Nucleus accumbens (tissue), 56 donors: ENCODE measurements at regions not wholly inside any gene's neighbourhood (a gene's known extent, or its start where the extent isn't known, plus 50 kb on each side); places are given as distances from the start of the nearest gene placed in this dataset.

Source experiments
- DNase-seq, 56 donors: peaks; one replicate each; lab custom pipeline; 2025; lab: John Stamatoyannopoulos, UW

DNA sequence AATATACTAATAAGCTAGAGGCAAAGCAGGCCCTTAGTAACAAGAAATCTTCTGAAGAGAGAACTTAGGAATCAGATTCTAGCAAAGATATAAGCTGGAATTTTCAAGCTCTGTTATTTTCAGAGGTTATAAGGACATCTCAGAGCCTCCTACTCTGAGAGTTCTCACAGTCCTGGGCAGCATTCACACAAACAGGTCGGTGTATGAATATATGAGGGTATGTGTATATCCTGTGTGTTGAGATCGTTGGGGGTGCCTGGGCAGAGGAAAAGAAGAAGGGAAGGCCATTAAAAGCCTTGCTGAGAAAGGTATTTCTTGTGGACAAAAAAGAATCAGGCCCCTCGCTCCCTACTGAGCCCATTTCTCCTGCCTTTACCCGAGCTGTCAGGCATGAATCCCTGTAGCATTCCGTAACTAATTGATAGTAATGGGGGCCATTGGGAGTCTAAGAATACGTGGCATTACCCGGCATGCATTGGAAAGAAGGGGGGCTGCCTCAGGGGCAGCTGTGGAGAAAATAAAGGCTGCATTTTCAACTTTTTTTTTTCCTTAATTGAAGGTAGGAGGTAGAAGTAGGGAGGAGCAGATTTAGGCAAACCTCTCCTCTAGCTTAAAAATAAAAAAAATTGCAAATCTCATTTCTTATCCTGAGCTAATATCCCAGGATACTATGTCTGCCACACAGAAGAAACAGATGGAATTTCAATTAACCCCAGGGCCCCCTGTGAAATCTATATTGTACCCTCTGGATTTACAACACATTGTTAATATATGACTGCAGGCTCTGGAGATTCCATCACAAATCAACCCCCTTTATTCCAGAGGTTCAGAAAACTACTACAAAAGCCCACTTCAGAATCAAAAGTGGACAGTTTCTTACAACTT lies 103.8 kb downstream of the GTPBP8 start:
- no peak for DNase-seq

DNA sequence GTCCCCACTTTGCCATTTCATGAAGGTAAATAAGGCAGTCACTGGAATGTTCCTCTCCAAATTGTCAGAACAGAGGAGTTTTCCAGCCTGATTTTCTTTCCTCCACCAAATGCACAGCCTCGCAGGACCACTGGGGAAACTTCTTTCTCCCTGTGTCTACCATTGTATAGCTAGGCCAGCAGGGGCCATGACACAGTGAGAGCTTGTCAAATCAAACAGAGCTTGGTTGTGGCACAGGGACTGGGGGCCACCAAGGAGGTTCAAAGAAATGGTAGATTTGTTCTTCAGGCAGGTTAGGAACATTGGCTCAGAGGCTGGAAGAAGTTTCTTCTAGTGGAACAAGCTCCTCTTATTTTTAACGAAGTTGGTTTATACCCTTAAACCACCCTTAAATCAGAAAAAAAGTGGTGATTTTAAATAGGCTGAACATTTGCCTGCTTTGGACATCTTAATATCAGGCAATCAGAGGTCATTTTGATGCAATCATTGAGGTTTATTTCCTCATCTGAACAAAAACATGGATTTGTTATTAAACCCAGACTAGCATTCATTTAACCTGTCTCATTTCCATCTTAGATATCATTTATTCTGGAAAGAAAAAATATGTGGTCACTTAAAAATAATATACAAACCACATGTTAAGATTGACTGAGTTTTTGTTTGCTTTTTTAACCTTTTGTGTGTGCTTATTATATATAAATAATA lies 105.6 kb downstream of the GTPBP8 start:
- no peak for DNase-seq

DNA sequence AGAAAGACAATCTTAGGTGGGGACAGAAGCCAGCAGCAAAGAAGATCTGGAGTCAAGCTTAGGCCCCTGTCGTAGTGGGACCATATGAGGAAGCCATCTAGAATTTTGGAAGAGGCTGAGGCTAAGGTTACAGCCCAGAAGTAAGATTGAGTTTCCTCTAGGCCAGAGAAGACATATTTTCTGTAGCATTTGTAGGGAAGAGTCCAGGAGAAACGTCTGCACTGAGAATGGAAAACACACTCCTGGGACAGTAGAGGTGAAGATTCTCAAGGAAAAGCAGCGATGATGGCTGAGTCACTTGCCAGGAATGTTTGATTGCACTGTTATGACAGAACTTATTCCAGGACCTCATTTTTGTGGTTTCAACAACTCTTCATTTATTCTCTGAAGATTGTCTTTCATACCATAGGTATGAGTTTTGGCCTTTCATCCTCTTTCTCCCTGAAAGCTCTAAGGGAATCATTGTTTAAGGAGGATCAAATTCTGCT lies 107.2 kb downstream of the GTPBP8 start:
- DNase-seq: no peak

DNA sequence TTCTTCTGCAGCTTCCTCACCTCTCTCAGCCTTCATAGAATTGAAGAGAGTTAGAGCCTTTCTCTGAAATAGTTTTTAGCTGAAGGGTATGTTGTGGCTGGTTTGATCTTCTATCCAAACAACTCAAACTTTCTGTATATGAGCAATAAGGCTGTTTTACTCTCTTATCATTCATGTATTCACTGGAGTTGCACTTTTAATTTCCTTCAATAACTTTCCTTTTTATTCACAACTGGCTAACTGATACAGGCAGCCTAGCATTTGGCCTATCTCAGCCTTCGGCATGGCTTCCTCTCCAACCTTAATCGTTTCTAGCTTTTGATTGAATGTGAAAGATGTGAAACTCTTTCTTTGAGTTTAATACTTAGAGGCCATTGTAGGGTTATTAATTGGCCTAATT lies 109.3 kb downstream of the GTPBP8 start:
- DNase-seq: no peak

DNA sequence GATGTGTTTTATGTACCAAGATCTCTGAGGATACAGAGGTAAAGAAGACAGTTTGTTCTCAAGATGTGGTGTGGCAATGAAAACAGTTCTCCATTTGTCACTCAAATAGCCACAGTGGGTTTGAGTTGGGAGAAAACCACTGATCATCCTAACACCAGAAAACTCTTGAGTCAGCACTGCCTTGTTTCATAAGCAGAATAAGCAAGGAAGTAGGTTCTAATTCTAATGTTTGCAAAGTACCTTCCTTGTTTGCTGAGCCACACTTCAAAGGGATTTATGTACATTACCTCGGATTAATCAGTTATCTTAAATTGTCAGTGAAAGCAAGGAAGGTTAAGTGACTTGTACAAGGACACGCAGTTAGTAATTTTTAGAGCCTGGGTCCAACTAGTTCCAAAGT lies 107.8 kb upstream of the BOC start:
- DNase-seq: no peak

DNA sequence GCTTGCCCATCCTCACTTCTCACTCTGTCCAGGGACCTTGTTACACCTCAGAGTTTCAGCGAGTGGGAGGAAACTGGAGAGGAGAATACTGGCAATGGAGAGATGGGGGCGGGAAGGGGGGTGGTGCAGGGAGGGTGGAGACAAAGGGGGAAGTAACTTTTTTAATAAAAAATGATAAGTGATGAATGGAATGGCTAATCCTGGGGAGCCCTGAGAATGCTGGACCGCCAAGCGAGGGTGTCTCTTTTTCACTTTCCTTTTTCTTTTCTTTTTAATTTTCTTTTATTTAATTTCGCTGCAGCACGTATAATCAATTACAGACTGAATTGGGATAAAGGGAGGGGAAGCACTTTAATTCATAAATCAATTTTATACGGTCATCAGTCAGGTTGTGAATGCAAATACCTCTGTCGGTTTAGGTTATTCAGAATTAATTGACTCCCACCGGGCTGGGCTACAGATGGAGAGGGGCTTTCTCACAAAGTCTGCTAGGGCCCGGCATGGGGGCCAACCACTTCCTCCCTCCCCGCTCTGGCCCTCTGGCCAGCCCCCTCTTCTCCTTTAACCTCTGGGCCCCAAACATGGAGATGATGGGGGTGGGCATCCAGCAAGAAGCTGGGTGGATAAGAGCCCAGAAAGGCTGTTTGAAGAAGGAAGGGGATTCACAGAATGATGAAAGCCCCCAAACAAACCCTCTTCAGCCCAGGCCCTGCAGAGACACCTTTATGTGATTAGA lies 106.8 kb upstream of the BOC start:
- no peak for DNase-seq

DNA sequence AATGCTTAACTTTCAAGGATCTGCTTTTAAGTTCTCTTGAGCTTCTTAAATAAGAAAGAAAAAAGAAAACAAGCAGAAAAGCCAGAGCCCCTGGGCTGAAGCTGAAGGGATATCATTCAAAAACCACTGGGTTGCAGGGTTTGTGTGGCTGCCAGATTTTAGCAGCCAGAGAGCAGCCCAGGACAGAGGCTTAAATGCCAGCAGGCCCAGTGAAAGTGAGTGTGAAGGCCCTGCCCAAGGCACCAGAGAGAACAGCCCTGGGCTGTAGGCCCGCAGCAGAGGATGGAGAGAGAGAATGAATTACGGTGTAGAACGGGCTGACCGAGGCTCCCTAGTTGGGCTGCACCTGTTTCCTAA lies 106.3 kb upstream of the BOC start:
- peak in 30 of 56 donors; percentile 0 to 57 (median 13) for DNase-seq

DNA sequence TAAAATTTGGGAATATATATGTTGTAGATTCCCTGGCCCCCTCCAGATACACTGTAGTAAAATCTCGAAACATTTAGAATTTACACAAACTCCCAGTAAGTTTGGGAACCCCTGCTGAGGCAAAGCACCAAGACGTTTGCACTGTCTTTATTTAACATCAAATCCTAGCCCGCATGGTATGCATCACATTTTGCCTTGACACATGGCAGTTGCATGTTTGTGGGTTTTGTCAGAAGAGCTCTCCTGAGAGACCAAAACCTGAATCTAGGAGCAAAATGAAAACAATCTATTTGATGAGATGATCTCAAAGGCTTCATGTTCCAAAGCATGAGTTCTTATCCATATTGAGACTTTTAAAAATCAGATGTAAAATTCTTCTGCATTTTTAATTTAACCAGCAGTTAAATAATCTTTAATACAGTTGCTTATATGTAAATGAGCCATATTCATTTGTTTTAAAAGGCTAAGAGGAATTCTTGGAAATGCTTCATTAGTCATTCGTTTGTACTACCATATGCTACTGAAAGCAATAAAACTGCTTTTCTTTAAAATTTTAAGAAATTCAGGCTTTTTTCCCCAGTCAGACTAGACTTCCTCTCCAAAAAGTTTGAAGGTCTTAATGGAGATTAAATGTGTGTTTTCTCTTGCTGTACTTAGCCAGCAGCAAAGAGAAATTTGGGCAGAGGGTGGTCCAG lies 105.2 kb upstream of the BOC start:
- DNase-seq: no peak

DNA sequence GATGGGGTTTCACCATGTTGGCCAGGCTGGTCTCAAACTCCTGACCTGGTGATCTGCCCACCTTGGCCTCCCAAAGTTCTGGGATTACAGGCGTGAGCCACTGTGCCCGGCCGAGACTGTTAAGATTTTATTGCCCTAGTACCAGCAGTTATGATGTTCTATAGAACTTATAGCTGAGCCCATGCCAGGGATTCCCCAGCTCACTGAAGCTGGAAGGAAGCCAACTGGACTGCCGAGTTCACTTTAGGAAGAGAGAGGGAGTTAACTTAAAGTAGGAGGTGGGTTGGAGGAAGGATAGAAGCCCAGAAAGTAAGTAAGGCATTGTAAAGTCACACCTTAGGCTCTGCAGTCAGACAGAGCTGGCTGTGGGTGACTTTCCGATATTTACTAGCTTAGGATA lies 101.1 kb upstream of the BOC start:
- DNase-seq: no peak

DNA sequence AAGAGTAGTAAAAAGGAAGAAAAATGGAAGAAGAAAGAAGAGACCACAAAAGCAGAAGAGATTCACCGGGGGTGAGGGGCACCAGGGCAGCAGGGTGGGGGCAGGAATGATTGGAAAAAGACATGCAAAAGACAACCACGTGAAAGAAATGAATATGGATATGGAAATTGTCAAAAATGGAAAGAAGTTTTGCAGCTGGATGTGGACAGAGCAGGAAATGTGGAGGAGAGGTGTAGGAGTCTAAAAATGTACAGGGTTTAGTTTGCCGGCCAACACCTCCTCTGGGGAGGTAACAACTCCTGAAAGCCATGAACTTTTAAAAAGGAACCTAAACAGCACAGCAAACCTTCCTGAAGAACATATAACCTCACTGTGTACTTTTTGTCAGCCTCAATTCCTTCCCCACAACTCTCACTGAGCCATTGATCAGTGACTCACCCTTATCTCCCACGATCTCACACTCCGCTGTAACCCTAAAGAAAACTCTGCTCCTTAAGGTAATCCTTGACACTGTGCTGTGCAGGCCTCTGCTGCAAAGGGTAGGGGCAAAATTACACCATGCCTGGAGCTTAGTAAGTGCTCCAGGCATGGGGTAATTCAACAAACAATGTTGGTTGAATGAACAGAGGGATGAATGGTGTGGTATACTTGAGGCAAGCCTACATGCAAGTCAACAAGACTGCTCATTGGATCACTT lies 100.2 kb upstream of the BOC start:
- DNase-seq: no peak

DNA sequence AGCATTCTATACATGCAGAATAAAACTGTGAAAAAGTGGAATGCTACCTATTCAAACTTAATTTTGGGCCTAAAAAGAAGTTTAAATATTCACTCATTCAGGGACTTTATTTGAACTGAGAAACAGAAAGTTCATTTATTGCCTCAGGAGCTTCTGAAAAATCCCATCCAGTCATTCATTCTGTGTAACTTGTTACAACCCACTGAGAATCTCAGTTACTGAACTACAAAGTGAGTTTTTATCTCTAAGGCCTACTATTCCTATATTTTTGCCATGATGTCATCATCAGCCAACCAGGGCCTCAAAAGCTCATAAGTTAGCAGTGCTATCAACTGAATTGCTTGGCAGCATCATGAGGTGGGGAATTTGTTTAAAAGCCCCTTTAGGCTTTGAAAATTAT lies 98.0 kb upstream of the BOC start:
- DNase-seq: no peak

DNA sequence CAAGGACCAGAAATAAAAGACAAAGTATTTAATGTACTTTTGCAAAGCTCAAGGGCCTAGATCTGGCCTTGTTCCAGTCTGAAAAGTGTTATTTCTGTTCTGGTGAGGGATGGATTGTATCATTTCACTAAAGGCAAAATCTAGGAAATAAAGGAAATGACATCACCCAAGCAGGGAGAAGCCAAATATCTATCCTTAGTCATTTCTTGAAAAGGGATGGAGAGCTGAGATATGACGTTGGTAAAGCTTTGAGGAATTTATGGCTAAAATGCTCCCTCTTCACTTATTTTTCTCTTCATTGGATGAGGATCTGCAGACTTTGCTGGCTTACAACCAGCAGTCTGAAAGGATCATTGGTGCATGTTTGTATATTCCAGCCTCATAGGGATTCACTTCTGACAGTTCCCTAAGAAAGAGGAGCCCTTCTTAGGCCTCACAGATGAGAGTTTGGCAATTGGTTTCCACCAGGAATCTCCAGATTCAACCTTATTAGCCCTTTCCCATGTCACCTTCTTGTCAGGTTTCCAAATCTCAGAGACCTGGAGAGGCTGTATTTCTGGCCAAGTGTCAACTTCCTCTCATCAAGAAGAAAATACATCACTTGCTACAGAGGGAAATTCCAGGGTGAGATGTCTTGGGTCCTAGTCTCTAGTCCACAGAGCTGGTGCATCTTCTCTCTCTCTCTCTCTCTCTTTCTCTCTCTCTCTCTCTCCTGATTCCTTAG lies 93.7 kb upstream of the BOC start:
- no peak for DNase-seq

DNA sequence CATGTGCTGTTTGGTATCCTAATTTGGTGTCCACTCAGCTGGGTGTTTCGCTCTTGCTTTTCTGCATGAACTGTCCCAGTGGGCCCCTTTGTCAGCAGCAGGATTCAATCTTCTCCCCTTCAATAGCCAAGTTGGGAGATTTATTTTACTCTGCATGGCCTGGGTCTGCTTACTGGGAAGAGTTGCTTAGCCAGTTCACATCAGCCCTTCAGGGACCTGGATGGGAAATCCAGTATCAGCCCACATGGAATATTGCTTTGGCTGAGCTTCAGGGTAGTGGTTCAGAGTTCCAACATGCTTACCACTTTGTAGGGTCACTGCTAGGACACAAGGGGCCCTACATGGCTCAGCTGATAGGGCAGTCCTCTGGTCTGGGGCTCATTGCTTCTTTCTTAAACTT lies 93.0 kb upstream of the BOC start:
- DNase-seq: no peak

DNA sequence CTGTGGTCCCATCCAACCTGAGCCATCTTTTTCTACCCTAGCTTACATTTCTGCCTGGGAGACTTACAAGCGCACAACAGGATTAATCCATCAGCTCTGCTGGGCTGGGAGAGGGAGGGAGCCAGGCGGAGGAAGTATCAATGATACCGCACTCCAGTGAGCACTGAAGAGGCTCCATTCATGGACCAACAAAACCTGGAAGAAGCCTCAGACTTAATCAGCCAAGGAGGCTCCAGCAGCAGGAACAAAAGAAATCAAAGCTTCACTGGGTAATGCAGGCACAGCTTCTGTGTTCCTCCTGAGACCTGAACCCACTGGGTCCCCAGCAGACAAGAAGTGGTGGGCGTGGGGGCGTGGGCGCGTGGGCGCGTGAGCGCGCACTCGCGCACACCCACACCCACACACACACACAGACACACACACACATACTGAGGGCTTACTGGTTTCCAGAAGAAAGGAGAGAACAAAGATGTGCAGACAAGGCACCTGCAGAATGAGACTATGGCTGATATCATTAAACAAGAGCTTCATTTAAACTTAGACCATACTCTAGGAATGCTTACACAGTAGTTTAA lies 87.0 kb upstream of the BOC start:
- DNase-seq: peak in 5 of 56 donors; percentile 1 to 8 (median 2)

DNA sequence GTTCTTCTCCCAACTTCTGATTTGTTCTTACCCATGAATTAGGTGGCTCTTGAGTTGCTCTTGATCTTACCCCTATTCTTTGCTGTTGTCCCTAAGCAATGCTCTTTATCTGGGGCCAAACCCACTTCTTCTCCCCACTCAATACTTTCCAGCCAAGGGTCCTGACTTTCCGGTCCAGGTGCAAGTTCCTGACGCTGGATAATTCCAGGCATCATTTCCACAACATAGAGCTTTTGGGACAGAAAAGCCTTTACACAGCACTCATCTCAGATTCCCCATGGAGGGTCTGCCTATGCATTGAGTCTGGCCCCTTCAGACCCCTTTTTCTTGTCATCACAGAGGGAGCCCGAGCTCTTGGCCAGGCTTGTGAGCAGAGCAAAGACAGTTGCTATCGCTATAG lies 85.4 kb upstream of the BOC start:
- no peak for DNase-seq

DNA sequence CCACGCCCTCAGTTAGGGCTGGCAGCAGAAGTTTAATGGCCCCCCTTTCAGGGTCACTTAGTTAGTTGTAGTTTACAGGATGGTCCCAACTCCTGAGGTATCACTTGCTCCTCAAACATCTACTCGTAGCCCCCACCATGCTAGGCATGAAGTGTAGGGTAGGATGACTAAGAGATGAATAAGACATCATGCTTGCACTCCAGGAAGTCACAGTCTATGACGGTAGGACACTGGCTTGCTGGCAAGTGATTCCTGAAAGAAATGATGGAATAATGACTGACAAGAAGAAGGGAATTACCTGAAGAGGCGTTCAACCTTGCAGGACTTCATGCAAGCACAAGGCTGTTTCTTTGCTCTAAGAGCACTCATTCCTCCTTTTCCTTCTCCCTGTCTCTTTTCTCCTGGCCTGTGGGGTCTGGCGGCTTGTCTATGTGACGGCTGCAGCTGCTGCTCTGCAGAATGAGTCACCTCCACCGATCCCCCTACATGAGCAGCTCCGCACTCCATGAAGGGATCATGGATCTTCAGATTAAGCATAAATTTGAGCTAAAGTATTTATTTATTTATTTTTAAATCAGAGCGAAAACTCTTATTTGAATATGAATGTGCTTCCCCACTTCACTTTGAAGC lies 82.9 kb upstream of the BOC start:
- DNase-seq: no peak

DNA sequence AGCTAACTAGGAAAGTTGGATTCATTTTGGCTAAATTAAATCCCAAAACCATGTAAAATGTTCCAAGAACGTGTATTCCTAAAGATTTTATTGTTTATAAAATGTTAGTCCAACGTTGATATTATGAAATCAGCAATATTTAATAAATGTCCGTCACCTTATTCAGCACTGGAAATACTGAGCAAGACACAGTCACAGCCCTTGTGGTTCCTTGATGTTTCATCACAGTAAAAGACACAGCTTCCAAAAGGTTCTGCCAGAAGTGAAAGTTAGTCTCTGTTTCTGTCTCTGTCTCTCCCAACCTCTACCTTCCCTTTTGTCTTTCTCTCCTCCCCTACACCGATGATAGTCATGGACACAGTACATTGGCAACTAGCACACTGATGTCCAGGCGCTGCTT lies 82.2 kb upstream of the BOC start:
- DNase-seq: no peak

DNA sequence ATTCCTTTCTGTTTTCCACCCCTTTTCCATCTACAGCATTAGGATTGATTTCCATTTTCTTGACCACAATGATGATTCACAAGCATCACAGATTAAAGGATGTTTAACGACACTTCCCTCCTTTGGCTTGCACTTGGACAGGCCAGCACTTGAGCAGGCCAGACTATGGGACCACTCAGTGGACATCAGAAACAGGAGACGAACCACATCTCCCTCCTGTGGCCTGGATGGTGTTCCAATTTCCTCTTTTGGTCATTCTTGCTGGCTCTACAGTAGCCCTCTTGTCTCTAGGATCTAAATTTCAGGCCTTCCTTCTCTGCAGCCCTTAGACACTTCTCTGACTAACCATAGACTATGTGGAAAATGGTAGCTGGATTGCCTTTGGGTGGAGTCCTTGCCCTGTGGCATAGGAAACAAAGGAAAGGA lies 78.8 kb upstream of the BOC start:
- no peak for DNase-seq

DNA sequence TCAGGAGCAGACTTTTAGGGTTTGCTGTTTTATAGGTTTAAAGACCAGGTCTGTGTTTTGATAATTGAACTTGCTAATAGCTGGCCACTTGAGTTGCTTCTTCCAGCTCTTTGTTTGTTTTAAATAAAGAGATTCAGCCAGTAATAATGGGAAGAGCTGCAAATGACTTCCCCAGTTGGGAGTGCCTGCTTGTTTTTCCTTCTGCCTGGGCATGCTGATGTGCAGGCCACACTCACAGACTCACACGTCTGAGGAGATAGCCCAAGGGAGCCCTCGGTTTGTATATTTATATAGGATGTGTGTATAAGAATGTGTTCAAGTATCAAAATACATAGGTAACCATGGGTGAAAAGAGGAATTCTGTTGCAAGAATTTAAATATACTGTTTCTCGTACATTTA lies 78.2 kb upstream of the BOC start:
- DNase-seq: no peak
